Mesenchymal stem cell (in vitro differentiated cells and primary cell): ENCODE measurements at regions not wholly inside any gene's neighbourhood (a gene's known extent, or its start where the extent isn't known, plus 50 kb on each side); places are given as distances from the start of the nearest gene placed in this dataset.
"Not testable (repeated sequence)": the region's sequence is repeated elsewhere in the genome, so short reads cannot be mapped to it uniquely, and the experiment has no call there.

Experiments used
- DNase-seq: peaks from one replicate; pipeline ENCODE4 v3.0.0-alpha.2; 2013
- H2AFZ ChIP-seq: one replicate; pipeline ENCODE4 v1.6.1; 2013; ENCODE audit warnings: low read depth, mild to moderate bottlenecking, control low read depth, inconsistent platforms, low read length, moderate library complexity
- H2AK5ac ChIP-seq: 2 replicates; pipeline ENCODE4 v1.6.1; 2013; ENCODE audit warnings: low read length, moderate library complexity, mild to moderate bottlenecking, inconsistent platforms; ENCODE audit not compliant: severe bottlenecking
- H2BK120ac ChIP-seq: one replicate; pipeline ENCODE4 v1.6.1; 2013; ENCODE audit warnings: low read depth, mild to moderate bottlenecking, inconsistent platforms, low read length, moderate library complexity
- H2BK12ac ChIP-seq, 2 experiments: one replicate each; pipeline ENCODE4 v1.6.1; 2013; ENCODE audit warnings: inconsistent platforms in 2 of 2, low read length in 2 of 2, mild to moderate bottlenecking in 2 of 2, moderate library complexity in 2 of 2, control low read depth in 1 of 2
- H2BK15ac ChIP-seq: one replicate; pipeline ENCODE4 v1.6.1; 2013; ENCODE audit warnings: mild to moderate bottlenecking, low read depth, inconsistent platforms; ENCODE audit not compliant: poor library complexity, severe bottlenecking
- H2BK5ac ChIP-seq: 2 replicates; pipeline ENCODE4 v1.6.1; 2013; ENCODE audit warnings: low read depth, mild to moderate bottlenecking, low read length, control low read depth, inconsistent platforms; ENCODE audit not compliant: poor library complexity, severe bottlenecking
- H3K14ac ChIP-seq, 2 experiments: one replicate each; pipeline ENCODE4 v1.6.1; 2013; ENCODE audit warnings: inconsistent platforms in 2 of 2, low read length in 2 of 2, control low read depth in 1 of 2, mild to moderate bottlenecking in 1 of 2, moderate library complexity in 1 of 2
- H3K18ac ChIP-seq, 2 experiments: one replicate each; pipeline ENCODE4 v1.6.1; 2013; ENCODE audit warnings: inconsistent platforms in 2 of 2, low read length in 2 of 2, control low read depth in 1 of 2, low read depth in 1 of 2, mild to moderate bottlenecking in 1 of 2
- H3K23ac ChIP-seq, 2 experiments: one replicate each; pipeline ENCODE4 v1.6.1; 2013; ENCODE audit warnings: inconsistent platforms in 2 of 2, low read length in 2 of 2, mild to moderate bottlenecking in 2 of 2, moderate library complexity in 2 of 2, control low read depth in 1 of 2
- H3K27ac ChIP-seq: 2 replicates; pipeline ENCODE4 v1.5.1; 2013; ENCODE audit warnings: mild to moderate bottlenecking, moderate library complexity, low read length, control low read depth, inconsistent platforms; ENCODE audit not compliant: poor library complexity, severe bottlenecking
- H3K27me3 ChIP-seq, 2 experiments: 2 replicates each; pipeline versions ENCODE4 v1.6.1 to v1.7.0; 2013; ENCODE audit warnings: low read length in 2 of 2, mild to moderate bottlenecking in 2 of 2, moderate library complexity in 2 of 2, control low read depth in 1 of 2, inconsistent platforms in 1 of 2; ENCODE audit not compliant: control insufficient read depth in 1 of 2, insufficient read depth in 1 of 2
- H3K36me3 ChIP-seq, 2 experiments: 2 replicates each; pipeline versions ENCODE4 v1.6.1 to v1.7.0; 2013; ENCODE audit warnings: low read length in 2 of 2, control low read depth in 1 of 2, inconsistent platforms in 1 of 2, low read depth in 1 of 2, mild to moderate bottlenecking in 1 of 2; ENCODE audit not compliant: insufficient read depth in 2 of 2, control insufficient read depth in 1 of 2
- H3K4ac ChIP-seq, 2 experiments: one replicate each; pipeline ENCODE4 v1.6.1; 2013; ENCODE audit warnings: inconsistent platforms in 2 of 2, low read length in 2 of 2, mild to moderate bottlenecking in 2 of 2, moderate library complexity in 2 of 2, control low read depth in 1 of 2, low read depth in 1 of 2
- H3K4me1 ChIP-seq: 2 replicates; pipeline ENCODE4 v1.6.1; 2013; ENCODE audit warnings: low read depth, low read length, control low read depth; ENCODE audit not compliant: control insufficient read depth, insufficient read depth
- H3K4me2 ChIP-seq: 2 replicates; pipeline ENCODE4 v1.6.1; 2013; ENCODE audit warnings: low read length, mild to moderate bottlenecking, inconsistent platforms; ENCODE audit not compliant: poor library complexity, severe bottlenecking
- H3K4me3 ChIP-seq, 2 experiments: 2 replicates each; pipeline versions ENCODE4 v1.5.1 to v1.7.0; 2013; ENCODE audit warnings: low read length in 2 of 2, mild to moderate bottlenecking in 2 of 2, control low read depth in 1 of 2, low read depth in 1 of 2; ENCODE audit not compliant: insufficient read depth in 1 of 2
- H3K79me1 ChIP-seq: replicated peaks from 2 replicates; pipeline ENCODE4 v1.6.1; 2013; ENCODE audit warnings: mild to moderate bottlenecking, control low read depth, low read length, inconsistent platforms; ENCODE audit not compliant: poor library complexity, severe bottlenecking
- H3K9ac ChIP-seq: 2 replicates; pipeline ENCODE4 v1.7.0; 2013; ENCODE audit warnings: mild to moderate bottlenecking, low read length, moderate library complexity
- H3K9me3 ChIP-seq: 2 replicates; pipeline ENCODE4 v1.7.0; 2013; ENCODE audit warnings: mild to moderate bottlenecking, low read length; ENCODE audit not compliant: control insufficient read depth
- H4K8ac ChIP-seq: one replicate; pipeline ENCODE4 v1.6.1; 2013; ENCODE audit warnings: inconsistent platforms, mild to moderate bottlenecking, low read length, moderate library complexity
- H4K91ac ChIP-seq: one replicate; pipeline ENCODE4 v1.6.1; 2013; ENCODE audit warnings: mild to moderate bottlenecking, low read length, inconsistent platforms
- WGBS: methylation state at CpG from one replicate; pipeline ENCODE4 v1.1.7; 2013; ENCODE audit warnings: mixed read lengths; 5-methylcytosine and 5-hydroxymethylcytosine counted together

DNA sequence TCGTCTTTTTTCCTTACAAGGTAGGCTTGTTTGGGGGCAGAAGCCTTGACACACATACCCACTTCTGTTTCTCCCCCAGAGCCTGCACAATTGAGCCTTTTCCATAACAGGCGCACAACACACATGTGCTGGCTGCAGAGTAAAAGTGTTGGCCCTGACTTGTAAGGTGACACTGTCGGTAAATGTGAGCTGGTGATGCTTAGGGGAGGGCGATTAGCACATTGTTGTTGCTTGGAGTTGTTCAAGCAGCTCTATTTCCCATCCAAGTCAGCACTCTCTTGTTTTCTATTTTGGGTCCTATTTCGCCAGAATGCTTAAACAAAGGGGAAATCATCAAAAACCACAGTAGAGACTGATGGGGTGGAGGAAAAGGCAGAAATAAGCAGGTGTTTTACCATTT, 51.9 kb upstream of the PTPRJ start:
- no peak overlapping the region for H4K8ac ChIP-seq
- H3K4me1 ChIP-seq: peaks cover 5% of the 10 kb centered on the region

DNA sequence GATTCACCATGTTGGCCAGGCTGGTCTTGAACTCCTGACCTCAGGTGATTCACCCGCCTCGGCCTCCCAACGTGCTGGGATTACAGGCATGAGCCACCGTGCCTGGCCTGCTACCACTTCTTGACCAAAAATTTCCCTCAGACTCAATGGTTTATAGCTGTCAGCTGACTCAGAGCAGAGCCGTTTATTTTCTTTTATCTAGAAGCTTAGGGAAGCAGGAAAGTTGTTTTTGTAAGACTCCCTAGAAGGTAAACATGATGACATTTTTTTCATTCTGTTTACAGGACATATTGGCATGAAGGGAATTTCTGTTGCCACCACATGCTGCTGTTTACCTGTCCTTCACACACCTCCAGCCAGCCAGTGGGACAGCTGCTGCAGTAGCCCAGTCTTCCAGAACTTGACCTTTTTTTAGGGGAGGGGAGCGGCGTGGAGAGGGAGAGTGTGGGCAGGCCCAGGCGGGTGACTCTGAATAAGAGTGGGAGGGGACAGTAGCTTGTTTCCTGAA, 56.1 kb upstream of the PTPRJ start:
- H2BK5ac ChIP-seq: no peak overlapping the region

More for the DNA sequence above, 51.9 kb upstream of the PTPRJ start:
- WGBS: 78% methylated on average over 5 of the region's 5 CpGs
- Histone ChIP-seq H3K27me3 (no peaks in the 10 kb centered on the region), H2BK12ac (no peak overlapping the region), H2BK5ac (no peak overlapping the region), H3K18ac (peak overlapping the region in 1 of 2 experiments; percentile 11), H3K4me2 (no peak overlapping the region), H3K4ac (no peak overlapping the region), H2AK5ac (no peak overlapping the region), H4K91ac (no peak overlapping the region), H2AFZ (no peak overlapping the region), H3K23ac (peak overlapping the region in 1 of 2 experiments; percentile 23), H3K9me3 (no peaks in the 10 kb centered on the region), H2BK120ac (no peak overlapping the region), H2BK15ac (no peak overlapping the region), H3K9ac (no peak overlapping the region), H3K14ac (no peak overlapping the region), H3K4me3 (no peak overlapping the region), H3K27ac (no peak overlapping the region), H3K79me1 (no peaks in the 10 kb centered on the region), H3K36me3 (no peaks in the 10 kb centered on the region)
- DNase-seq: no peak

DNA sequence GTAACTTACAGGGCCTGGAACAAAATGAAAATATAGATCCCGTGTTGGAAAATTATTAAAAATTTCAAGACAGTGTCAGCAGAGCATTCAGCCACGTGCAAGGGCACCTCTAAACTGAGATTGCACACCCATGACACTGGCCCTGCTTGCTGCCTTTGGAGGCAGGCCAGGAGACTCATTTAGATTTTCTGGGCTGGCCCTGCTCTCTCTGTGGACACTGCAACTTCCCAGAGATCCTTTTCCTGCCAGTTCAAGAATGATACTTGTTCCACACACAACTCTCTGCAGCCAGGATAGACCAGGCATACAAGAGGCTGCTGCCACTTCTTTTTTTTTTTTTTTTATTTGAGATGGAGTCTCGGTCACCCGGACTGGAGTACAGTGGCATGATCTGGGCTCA, 56.7 kb upstream of the PTPRJ start:
- no peak overlapping the region for H4K91ac ChIP-seq
- H3K36me3 ChIP-seq: no peaks in the 10 kb centered on the region
- peak overlapping the region in 1 of 2 experiments; percentile 37 for H3K4ac ChIP-seq
- no peak overlapping the region for H2AFZ ChIP-seq
- no peak overlapping the region for H2BK5ac ChIP-seq
- H2BK120ac ChIP-seq: no peak overlapping the region
- no peaks in the 10 kb centered on the region for H3K79me1 ChIP-seq
- H3K4me2 ChIP-seq: no peak overlapping the region
- H3K9ac ChIP-seq: peak overlapping the region; percentile 38
- H3K4me3 ChIP-seq: no peak overlapping the region
- no peak overlapping the region for H3K14ac ChIP-seq
- peak overlapping the region in 1 of 2 experiments; percentile 54 for H3K18ac ChIP-seq
- no peaks in the 10 kb centered on the region for H3K27me3 ChIP-seq
- H3K9me3 ChIP-seq: no peaks in the 10 kb centered on the region
- no peak overlapping the region for H2AK5ac ChIP-seq
- H2BK15ac ChIP-seq: no peak overlapping the region
- peak; percentile 59 for DNase-seq
- no peak overlapping the region for H3K23ac ChIP-seq
- no peak overlapping the region for H2BK12ac ChIP-seq
- no peak overlapping the region for H4K8ac ChIP-seq
- peak overlapping the region; percentile 37 for H3K27ac ChIP-seq
- peaks cover 12% of the 10 kb centered on the region for H3K4me1 ChIP-seq
- 64% methylated on average over 4 of the region's 4 CpGs for WGBS

More for the DNA sequence above, 56.1 kb upstream of the PTPRJ start:
- Histone ChIP-seq H3K18ac (peak overlapping the region; percentile 50 to 91), H3K27me3 (no peaks in the 10 kb centered on the region), H3K27ac (peak overlapping the region; percentile 37), H3K4ac (peak overlapping the region in 1 of 2 experiments; percentile 75), H2BK15ac (no peak overlapping the region), H3K4me1 (peaks cover 8% of the 10 kb centered on the region), H3K9me3 (no peaks in the 10 kb centered on the region), H4K91ac (peak overlapping the region; percentile 25), H4K8ac (peak overlapping the region; percentile 81), H3K9ac (peak overlapping the region; percentile 65), H2AK5ac (no peak overlapping the region), H3K23ac (no peak overlapping the region), H2BK12ac (peak overlapping the region in 1 of 2 experiments; percentile 84), H2BK120ac (peak overlapping the region; percentile 37), H3K4me3 (no peak overlapping the region), H3K14ac (no peak overlapping the region), H2AFZ (no peak overlapping the region), H3K4me2 (no peak overlapping the region), H3K36me3 (no peaks in the 10 kb centered on the region), H3K79me1 (no peaks in the 10 kb centered on the region)
- WGBS: 9% methylated on average over 6 of the region's 8 CpGs
- peak; percentile 88 for DNase-seq

DNA sequence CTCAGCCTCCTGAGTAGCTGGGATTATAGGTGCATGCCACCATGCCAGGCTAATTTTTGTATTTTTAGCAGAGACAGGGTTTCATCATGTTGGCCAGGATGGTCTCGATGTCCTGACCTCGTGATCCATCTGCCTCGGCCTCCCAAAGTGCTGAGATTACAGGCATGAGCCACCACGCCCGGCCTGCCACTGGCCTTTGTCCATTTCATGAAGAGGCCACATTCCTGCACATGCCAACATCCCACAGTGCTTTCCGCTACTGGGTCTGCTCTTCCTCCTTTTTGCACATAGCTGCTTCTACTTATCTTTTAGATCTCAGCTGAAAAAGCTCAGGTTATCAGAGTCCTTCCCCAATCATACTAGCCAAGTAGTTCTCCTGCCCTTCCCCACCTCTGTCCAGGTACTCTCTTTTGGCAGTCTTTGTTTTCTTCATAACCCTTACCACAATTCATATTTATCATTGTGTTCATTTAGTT, 59.2 kb upstream of the PTPRJ start:
- H3K36me3 ChIP-seq, H4K8ac ChIP-seq, H4K91ac ChIP-seq, H2BK12ac ChIP-seq, H2BK5ac ChIP-seq, H3K23ac ChIP-seq, H3K4me3 ChIP-seq, H3K79me1 ChIP-seq, DNase-seq, H2BK15ac ChIP-seq, H3K9me3 ChIP-seq, H2BK120ac ChIP-seq, H2AK5ac ChIP-seq, H3K27me3 ChIP-seq, H3K18ac ChIP-seq, H3K4ac ChIP-seq, H3K14ac ChIP-seq, H3K27ac ChIP-seq, H2AFZ ChIP-seq, H3K4me2 ChIP-seq, H3K9ac ChIP-seq: not testable (repeated sequence)
- peaks cover 20% of the 10 kb centered on the region for H3K4me1 ChIP-seq
- 93% methylated on average over 6 of the region's 6 CpGs for WGBS
